GM12864 (cell line): ENCODE measurements at regions not wholly inside any gene's neighbourhood (a gene's known extent, or its start where the extent isn't known, plus 50 kb on each side); places are given as distances from the start of the nearest gene placed in this dataset.

Experiments used
- DNase-seq: peaks from one replicate; pipeline ENCODE4 v3.0.0-alpha.2; 2011; ENCODE audit warnings: low read depth
- H3K4me3 ChIP-seq: 2 replicates; pipeline ENCODE4 v1.5.1; 2011; ENCODE audit warnings: mild to moderate bottlenecking, low read depth, low read length, control low read depth
- TF ChIP-seq, protein P1 (sequence below): IDR thresholded peaks from 2 replicates; pipeline ENCODE4 v1.5.1; 2011; ENCODE audit warnings: low read depth, mild to moderate bottlenecking, moderate library complexity, low read length, control low read depth, inconsistent platforms; ENCODE audit errors: missing control alignments

DNA sequence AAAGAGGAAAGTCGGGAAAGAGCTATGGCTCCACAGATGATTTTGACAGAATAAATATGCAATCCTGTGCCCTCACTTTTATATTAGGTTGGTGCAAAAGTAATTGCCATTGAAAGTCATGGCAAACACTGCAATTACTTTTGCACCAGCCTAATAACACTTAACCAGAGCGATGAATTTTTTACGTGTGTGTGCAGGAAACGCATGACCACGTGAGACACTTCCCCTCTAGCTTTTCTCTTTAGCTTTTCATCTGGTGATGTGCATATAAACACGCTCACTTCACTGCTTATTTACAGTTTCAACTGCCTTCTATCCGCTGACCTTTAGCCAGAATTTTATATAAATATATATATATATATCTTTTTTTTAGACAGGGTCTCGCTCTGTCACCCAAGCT, 216.3 kb upstream of the PSMD7 start:
- H3K4me3 ChIP-seq = no peak overlapping the region
- no peak for DNase-seq
- TF ChIP-seq, protein P1, sequence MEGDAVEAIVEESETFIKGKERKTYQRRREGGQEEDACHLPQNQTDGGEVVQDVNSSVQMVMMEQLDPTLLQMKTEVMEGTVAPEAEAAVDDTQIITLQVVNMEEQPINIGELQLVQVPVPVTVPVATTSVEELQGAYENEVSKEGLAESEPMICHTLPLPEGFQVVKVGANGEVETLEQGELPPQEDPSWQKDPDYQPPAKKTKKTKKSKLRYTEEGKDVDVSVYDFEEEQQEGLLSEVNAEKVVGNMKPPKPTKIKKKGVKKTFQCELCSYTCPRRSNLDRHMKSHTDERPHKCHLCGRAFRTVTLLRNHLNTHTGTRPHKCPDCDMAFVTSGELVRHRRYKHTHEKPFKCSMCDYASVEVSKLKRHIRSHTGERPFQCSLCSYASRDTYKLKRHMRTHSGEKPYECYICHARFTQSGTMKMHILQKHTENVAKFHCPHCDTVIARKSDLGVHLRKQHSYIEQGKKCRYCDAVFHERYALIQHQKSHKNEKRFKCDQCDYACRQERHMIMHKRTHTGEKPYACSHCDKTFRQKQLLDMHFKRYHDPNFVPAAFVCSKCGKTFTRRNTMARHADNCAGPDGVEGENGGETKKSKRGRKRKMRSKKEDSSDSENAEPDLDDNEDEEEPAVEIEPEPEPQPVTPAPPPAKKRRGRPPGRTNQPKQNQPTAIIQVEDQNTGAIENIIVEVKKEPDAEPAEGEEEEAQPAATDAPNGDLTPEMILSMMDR = no peak

DNA sequence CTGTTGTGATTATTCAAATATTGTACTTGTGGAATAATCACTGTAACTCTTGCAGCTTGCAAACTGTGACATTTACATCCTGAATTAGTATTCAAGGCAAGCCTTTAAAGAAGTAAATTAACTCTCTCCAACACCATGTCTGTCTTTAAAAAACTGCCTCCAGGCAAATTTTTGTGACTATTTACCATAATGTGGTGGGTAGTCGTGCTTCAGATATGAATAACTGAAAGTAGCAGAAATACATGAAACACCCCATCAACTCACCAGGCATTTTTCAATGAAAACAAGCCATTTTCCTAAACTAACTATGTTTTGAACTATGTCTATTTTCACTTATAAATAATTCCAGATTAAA, 217.4 kb upstream of the PSMD7 start:
- H3K4me3 ChIP-seq = no peak overlapping the region
- no peak for DNase-seq
- TF ChIP-seq, protein P1 = no peak

DNA sequence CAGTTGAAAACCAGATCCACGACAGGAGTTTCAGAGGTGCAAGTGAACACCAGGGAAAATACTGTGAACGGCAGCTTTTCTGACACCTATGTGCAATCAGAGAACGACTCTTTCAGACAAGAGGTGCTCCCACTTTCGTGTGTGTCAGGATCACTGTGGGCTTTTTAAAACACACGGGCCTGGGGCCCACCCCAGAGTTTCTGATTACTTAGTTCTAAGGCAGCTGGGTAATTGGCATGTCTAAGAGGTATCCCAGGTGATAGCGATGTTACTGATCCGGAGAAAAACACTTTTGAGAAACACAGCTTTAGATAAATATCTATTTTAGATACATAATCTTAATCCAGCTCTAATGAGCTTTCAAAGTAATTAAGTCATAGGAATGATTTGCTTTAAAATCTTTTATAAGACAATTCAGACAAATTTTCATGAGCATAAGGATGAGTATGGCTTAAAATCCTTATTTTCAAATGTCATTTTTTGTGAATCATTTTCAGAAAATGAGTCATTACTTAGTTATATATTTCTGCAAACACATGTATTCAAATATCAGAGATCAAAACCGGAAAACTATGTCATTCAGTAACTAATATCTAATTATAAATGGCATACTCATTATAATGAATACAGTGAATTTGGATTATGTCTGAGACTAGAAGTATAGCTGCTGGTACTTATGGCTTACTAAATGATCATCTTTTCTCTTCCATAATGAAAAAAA, 217.9 kb upstream of the PSMD7 start:
- H3K4me3 ChIP-seq = no peak overlapping the region
- TF ChIP-seq, protein P1 = no peak
- no peak for DNase-seq

GRCh38 chr16:74076568-74076967, 220.0 kb upstream of the PSMD7 start:
- no peak for DNase-seq

DNA sequence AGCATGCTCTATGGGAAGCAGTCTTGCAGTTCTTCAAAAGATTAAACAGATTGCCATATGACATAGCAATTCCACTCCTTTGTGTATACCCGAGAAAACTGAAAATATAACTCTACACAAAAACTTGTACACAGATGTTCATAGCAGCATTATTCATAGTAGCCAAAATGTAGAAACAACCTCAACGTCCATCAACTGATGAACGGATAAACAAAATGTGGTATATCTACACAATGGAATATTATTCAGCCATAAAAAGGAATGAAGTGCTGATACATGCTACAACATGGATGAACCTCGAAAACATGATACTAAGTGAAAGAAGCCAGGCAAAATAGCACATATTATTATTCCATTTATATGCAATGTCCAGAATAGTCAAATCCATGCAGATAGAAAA, 221.2 kb upstream of the PSMD7 start:
- H3K4me3 ChIP-seq = no peak overlapping the region
- TF ChIP-seq, protein P1 = no peak
- no peak for DNase-seq

More at GRCh38 chr16:74076568-74076967, 220.0 kb upstream of the PSMD7 start:
- TF ChIP-seq, protein P1 = no peak
- H3K4me3 ChIP-seq = no peak overlapping the region

- no peak for DNase-seq
- no peak overlapping the region for H3K4me3 ChIP-seq
- TF ChIP-seq, protein P1 = no peak
Measured at GRCh38 chr16:74073456-74073855, 223.2 kb upstream of the PSMD7 start.

- TF ChIP-seq, protein P1 = no peak
- DNase-seq = no peak
- no peak overlapping the region for H3K4me3 ChIP-seq
Measured at GRCh38 chr16:74071996-74072535, 224.5 kb upstream of the PSMD7 start.
